ENCODE measurements at regions not wholly inside any gene's neighbourhood (a gene's known extent, or its start where the extent isn't known, plus 50 kb on each side); places are given as distances from the start of the nearest gene placed in this dataset.

GRCh38 chr6:84872996-84873723, 108.8 kb upstream of the TBX18 start:
- TF ChIP-seq POLR2A (IDR thresholded peaks at IDR 0.05; ENCODE audit: low read depth, low read length) (no peak), POLR2AphosphoS5 (IDR thresholded peaks at IDR 0.05; ENCODE audit: low read depth, low read length) (no peak), TAF1 (IDR thresholded peaks at IDR 0.05; ENCODE audit: borderline replicate concordance, low read depth, low read length) (no peak)

Data from GM12892 (cell line).